HUES64 (cell line): ENCODE measurements at regions not wholly inside any gene's neighbourhood (a gene's known extent, or its start where the extent isn't known, plus 50 kb on each side); places are given as distances from the start of the nearest gene placed in this dataset.
"Not testable (repeated sequence)": the region's sequence is repeated elsewhere in the genome, so short reads cannot be mapped to it uniquely, and the experiment has no call there.

Source experiments
- H3K27ac ChIP-seq: 2 replicates; pipeline ENCODE4 v1.7.0; 2013; ENCODE audit warnings: low read depth, low read length, inconsistent platforms
- H3K27me3 ChIP-seq: 2 replicates; pipeline ENCODE4 v1.6.1; 2013; ENCODE audit warnings: mild to moderate bottlenecking, low read length; ENCODE audit not compliant: insufficient read depth
- H3K36me3 ChIP-seq: 2 replicates; pipeline ENCODE4 v1.6.1; 2013; ENCODE audit warnings: mild to moderate bottlenecking, low read length; ENCODE audit not compliant: insufficient read depth
- H3K4me1 ChIP-seq: 2 replicates; pipeline ENCODE4 v1.6.1; 2013; ENCODE audit warnings: mild to moderate bottlenecking, low read length, moderate library complexity; ENCODE audit not compliant: insufficient read depth
- H3K4me3 ChIP-seq: 2 replicates; pipeline ENCODE4 v1.5.1; 2013; ENCODE audit warnings: mild to moderate bottlenecking, low read length, moderate library complexity
- H3K9ac ChIP-seq: 2 replicates; pipeline ENCODE4 v1.6.1; 2013; ENCODE audit warnings: mild to moderate bottlenecking, low read depth, low read length
- H3K9me3 ChIP-seq: 2 replicates; pipeline ENCODE4 v1.6.1; 2013; ENCODE audit warnings: low read depth, low read length; ENCODE audit not compliant: insufficient read depth
- WGBS: fragments of 150-250, 120-280 bp; methylation state at CpG from one replicate; pipeline ENCODE4 v1.1.7; 2013; ENCODE audit warnings: missing lambda C conversion rate; 5-methylcytosine and 5-hydroxymethylcytosine counted together

GRCh38 chr22:25406510-25407210 is 157.8 kb upstream of the GRK3 start:
- no peak overlapping the region for H3K4me3 ChIP-seq
- peaks cover 22% of the 10 kb centered on the region for H3K4me1 ChIP-seq
- H3K27ac ChIP-seq: no peak overlapping the region
- H3K27me3 ChIP-seq: peaks cover 17% of the 10 kb centered on the region
- no peak overlapping the region for H3K9ac ChIP-seq
- no peaks in the 10 kb centered on the region for H3K36me3 ChIP-seq
- WGBS: 87% methylated on average over 10 of the region's 10 CpGs
- H3K9me3 ChIP-seq: no peaks in the 10 kb centered on the region

GRCh38 chr22:25407226-25407858 is 157.1 kb upstream of the GRK3 start:
- peak overlapping the region; percentile 23; the same call in 1 of the 2 replicates for H3K27ac ChIP-seq
- no peaks in the 10 kb centered on the region for H3K9me3 ChIP-seq
- no peak overlapping the region for H3K4me3 ChIP-seq
- H3K9ac ChIP-seq: no peak overlapping the region
- H3K36me3 ChIP-seq: no peaks in the 10 kb centered on the region
- peaks cover 22% of the 10 kb centered on the region for H3K4me1 ChIP-seq
- WGBS: 89% methylated on average over 11 of the region's 11 CpGs
- peaks cover 17% of the 10 kb centered on the region for H3K27me3 ChIP-seq

- H3K9ac ChIP-seq: no peak overlapping the region
- H3K9me3 ChIP-seq: no peaks in the 10 kb centered on the region
- 75% methylated on average over 2 of the region's 2 CpGs for WGBS
- H3K4me3 ChIP-seq: no peak overlapping the region
- peaks cover 22% of the 10 kb centered on the region for H3K4me1 ChIP-seq
- H3K36me3 ChIP-seq: no peaks in the 10 kb centered on the region
- H3K27ac ChIP-seq: peak overlapping the region; percentile 23; the same call in 1 of the 2 replicates
- peaks cover 17% of the 10 kb centered on the region for H3K27me3 ChIP-seq
Measured at GRCh38 chr22:25407859-25408229, 156.6 kb upstream of the GRK3 start.

GRCh38 chr22:25409240-25409639 is 155.2 kb upstream of the GRK3 start:
- Histone ChIP-seq H3K4me3 (no peak overlapping the region), H3K9me3 (peaks cover 7% of the 10 kb centered on the region; the same call in 1 of the 2 replicates), H3K27ac (no peak overlapping the region), H3K27me3 (peaks cover 14% of the 10 kb centered on the region), H3K36me3 (no peaks in the 10 kb centered on the region), H3K4me1 (peaks cover 9% of the 10 kb centered on the region), H3K9ac (no peak overlapping the region)
- WGBS: 86% methylated on average over 3 of the region's 3 CpGs

- Histone ChIP-seq H3K27ac (no peak overlapping the region), H3K9ac (no peak overlapping the region)
Measured at GRCh38 chr22:25410849-25411248, 153.6 kb upstream of the GRK3 start.

GRCh38 chr22:25413620-25414019 is 150.9 kb upstream of the GRK3 start:
- Histone ChIP-seq H3K27me3 (peaks cover 9% of the 10 kb centered on the region), H3K36me3 (no peaks in the 10 kb centered on the region), H3K27ac (no peak overlapping the region), H3K4me3 (no peak overlapping the region), H3K4me1 (no peaks in the 10 kb centered on the region), H3K9ac (no peak overlapping the region), H3K9me3 (peaks cover 7% of the 10 kb centered on the region; the same call in 1 of the 2 replicates)
- 92% methylated on average over 1 of the region's 1 CpG for WGBS

More at GRCh38 chr22:25410849-25411248, 153.6 kb upstream of the GRK3 start:
- peaks cover 8% of the 10 kb centered on the region; the same call in 1 of the 2 replicates for H3K4me1 ChIP-seq
- peaks cover 10% of the 10 kb centered on the region for H3K27me3 ChIP-seq
- WGBS: 96% methylated on average over 4 of the region's 4 CpGs
- H3K4me3 ChIP-seq: no peak overlapping the region
- no peaks in the 10 kb centered on the region for H3K36me3 ChIP-seq
- peaks cover 7% of the 10 kb centered on the region; the same call in 1 of the 2 replicates for H3K9me3 ChIP-seq

GRCh38 chr22:25415731-25416130 is 148.7 kb upstream of the GRK3 start:
- not testable (repeated sequence) for H3K4me1 ChIP-seq, H3K27ac ChIP-seq, H3K9ac ChIP-seq, H3K36me3 ChIP-seq, H3K4me3 ChIP-seq, H3K9me3 ChIP-seq
- H3K27me3 ChIP-seq: peaks cover 27% of the 10 kb centered on the region
- WGBS: 88% methylated on average over 1 of the region's 4 CpGs

GRCh38 chr22:25417826-25418225 is 146.6 kb upstream of the GRK3 start:
- H3K27ac ChIP-seq, H3K4me1 ChIP-seq, H3K9ac ChIP-seq, H3K9me3 ChIP-seq, H3K36me3 ChIP-seq, H3K4me3 ChIP-seq: not testable (repeated sequence)
- WGBS: 93% methylated on average over 2 of the region's 2 CpGs
- H3K27me3 ChIP-seq: peaks cover 48% of the 10 kb centered on the region

- Histone ChIP-seq H3K9me3 (no peaks in the 10 kb centered on the region), H3K27ac (no peak overlapping the region), H3K4me3 (no peak overlapping the region), H3K36me3 (no peaks in the 10 kb centered on the region), H3K9ac (no peak overlapping the region), H3K4me1 (peaks cover 5% of the 10 kb centered on the region), H3K27me3 (peaks cover 56% of the 10 kb centered on the region)
- 63% methylated on average over 24 of the region's 25 CpGs for WGBS
Measured at GRCh38 chr22:25419247-25420113, 145.0 kb upstream of the GRK3 start.

GRCh38 chr22:25420114-25420441 is 144.4 kb upstream of the GRK3 start:
- peaks cover 56% of the 10 kb centered on the region for H3K27me3 ChIP-seq
- not testable (repeated sequence) for H3K9ac ChIP-seq, H3K4me3 ChIP-seq, H3K9me3 ChIP-seq, H3K36me3 ChIP-seq, H3K4me1 ChIP-seq, H3K27ac ChIP-seq
- WGBS: 79% methylated on average over 5 of the region's 6 CpGs

GRCh38 chr22:25420471-25420924 is 144.0 kb upstream of the GRK3 start:
- Histone ChIP-seq H3K27me3 (peaks cover 54% of the 10 kb centered on the region), H3K27ac (no peak overlapping the region), H3K4me3 (peak overlapping the region; percentile 54), H3K9me3 (no peaks in the 10 kb centered on the region), H3K4me1 (peaks cover 5% of the 10 kb centered on the region), H3K9ac (no peak overlapping the region), H3K36me3 (no peaks in the 10 kb centered on the region)
- 27% methylated on average over 21 of the region's 21 CpGs for WGBS
